ENCODE measurements at regions not wholly inside any gene's neighbourhood (a gene's known extent, or its start where the extent isn't known, plus 50 kb on each side); places are given as distances from the start of the nearest gene placed in this dataset.

DNA sequence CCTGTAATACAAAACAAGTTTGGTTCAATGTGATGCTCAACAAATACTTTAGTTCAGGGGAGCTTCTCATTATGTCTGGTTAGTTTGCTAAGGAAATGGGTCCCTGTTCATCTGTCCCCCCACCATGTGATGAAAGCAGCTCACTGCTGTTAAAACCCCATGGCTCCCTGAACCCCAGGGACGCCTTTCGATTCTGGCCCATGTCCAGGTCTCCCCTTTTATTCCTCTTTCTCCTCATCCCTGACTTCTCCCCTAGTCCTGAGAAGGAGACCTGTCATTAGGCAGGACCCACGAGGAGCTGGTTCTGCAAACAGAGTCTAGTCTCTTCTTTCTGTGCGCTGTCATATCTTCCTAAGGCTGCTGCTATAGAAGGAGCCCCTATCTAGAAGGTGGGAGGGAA, 213.3 kb upstream of the OSR1 start:
- WGBS, 2 donors = 78 to 88% methylated on average over 4 of the region's 4 CpGs
- TF ChIP-seq EP300 (IDR thresholded peaks at IDR 0.05) = no peak
- TF ChIP-seq POLR2A (IDR thresholded peaks at IDR 0.05) = no peak
- TF ChIP-seq, protein P1, sequence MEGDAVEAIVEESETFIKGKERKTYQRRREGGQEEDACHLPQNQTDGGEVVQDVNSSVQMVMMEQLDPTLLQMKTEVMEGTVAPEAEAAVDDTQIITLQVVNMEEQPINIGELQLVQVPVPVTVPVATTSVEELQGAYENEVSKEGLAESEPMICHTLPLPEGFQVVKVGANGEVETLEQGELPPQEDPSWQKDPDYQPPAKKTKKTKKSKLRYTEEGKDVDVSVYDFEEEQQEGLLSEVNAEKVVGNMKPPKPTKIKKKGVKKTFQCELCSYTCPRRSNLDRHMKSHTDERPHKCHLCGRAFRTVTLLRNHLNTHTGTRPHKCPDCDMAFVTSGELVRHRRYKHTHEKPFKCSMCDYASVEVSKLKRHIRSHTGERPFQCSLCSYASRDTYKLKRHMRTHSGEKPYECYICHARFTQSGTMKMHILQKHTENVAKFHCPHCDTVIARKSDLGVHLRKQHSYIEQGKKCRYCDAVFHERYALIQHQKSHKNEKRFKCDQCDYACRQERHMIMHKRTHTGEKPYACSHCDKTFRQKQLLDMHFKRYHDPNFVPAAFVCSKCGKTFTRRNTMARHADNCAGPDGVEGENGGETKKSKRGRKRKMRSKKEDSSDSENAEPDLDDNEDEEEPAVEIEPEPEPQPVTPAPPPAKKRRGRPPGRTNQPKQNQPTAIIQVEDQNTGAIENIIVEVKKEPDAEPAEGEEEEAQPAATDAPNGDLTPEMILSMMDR (IDR thresholded peaks at IDR 0.05) = no peak

DNA sequence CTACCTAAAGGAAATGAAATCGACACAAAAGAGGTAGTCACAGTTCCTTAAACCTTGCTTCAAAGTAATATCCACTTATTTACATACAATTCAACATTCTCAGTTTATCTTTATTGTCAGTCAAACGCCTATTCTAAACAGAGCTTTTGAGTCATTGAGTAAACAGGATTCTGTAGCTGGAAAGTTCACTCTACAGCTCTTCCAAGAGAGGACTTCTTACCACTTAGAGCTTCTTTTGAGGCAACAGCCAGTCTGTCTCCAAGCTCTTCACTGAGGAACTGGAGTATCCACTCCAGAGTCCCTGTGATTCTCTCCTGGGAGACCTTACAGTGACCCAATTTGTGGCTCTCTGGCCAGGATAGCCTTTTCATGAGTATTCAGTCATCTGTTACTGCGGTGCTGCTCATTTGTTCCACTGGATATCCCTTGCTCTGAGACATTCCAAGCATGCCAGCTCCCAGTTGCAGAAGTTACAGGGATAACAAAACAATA, 210.9 kb upstream of the OSR1 start:
- Histone ChIP-seq H3K36me3 (no peaks in the 10 kb centered on the region), H3K4me1 (peaks cover 0 to 3% (median 0%) of the 10 kb centered on the region in 4 donors), H3K4me3 (no peak overlapping the region), H3K27me3 (no peaks in the 10 kb centered on the region), H3K9me3 (no peaks in the 10 kb centered on the region), H3K27ac (no peak overlapping the region)
- TF ChIP-seq POLR2A (IDR thresholded peaks at IDR 0.05) (no peak), EP300 (IDR thresholded peaks at IDR 0.05) (no peak)
- TF ChIP-seq, protein P1 (IDR thresholded peaks at IDR 0.05) = no peak
- DNase-seq (ENCODE audit: low spot score in 2 of 2) = no peak
- 56 to 63% methylated on average over 3 of the region's 3 CpGs for WGBS, 2 donors

More for the DNA sequence above, 213.3 kb upstream of the OSR1 start:
- no peaks in the 10 kb centered on the region for H3K27me3 ChIP-seq
- no peak for DNase-seq (ENCODE audit: low spot score in 2 of 2)
- peaks cover 0 to 13% (median 0%) of the 10 kb centered on the region in 4 donors for H3K4me1 ChIP-seq
- H3K36me3 ChIP-seq = no peaks in the 10 kb centered on the region
- H3K4me3 ChIP-seq = no peak overlapping the region
- no peaks in the 10 kb centered on the region for H3K9me3 ChIP-seq
- no peak overlapping the region for H3K27ac ChIP-seq

DNA sequence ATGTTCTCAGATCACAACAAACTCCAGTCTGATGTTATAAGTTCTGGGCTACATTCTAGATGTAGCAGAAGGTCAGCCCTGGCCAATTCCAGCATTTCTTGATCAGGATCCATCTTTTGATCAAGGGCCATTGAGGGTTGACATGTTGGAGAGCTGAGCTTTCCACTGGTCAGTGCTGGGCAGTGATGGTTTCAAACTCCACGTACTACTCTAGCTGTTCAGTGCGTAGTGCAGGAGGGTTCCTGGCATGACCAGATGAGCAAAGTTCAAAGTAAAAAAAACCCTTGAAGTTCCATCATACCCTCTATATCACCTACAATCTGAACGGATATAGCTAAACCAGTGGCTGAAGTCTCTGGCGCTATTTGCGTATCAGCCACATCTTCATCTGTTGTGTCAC, 210.4 kb upstream of the OSR1 start:
- no peak for DNase-seq (ENCODE audit: low spot score in 2 of 2)
- Histone ChIP-seq H3K27me3 (no peaks in the 10 kb centered on the region), H3K4me3 (no peak overlapping the region), H3K4me1 (no peaks in the 10 kb centered on the region), H3K36me3 (no peaks in the 10 kb centered on the region), H3K27ac (no peak overlapping the region), H3K9me3 (no peaks in the 10 kb centered on the region)
- 97% methylated on average over 5 of the region's 5 CpGs for WGBS, 2 donors
- TF ChIP-seq EP300 (IDR thresholded peaks at IDR 0.05) (no peak), POLR2A (IDR thresholded peaks at IDR 0.05) (no peak)
- TF ChIP-seq, protein P1 (IDR thresholded peaks at IDR 0.05) = no peak

DNA sequence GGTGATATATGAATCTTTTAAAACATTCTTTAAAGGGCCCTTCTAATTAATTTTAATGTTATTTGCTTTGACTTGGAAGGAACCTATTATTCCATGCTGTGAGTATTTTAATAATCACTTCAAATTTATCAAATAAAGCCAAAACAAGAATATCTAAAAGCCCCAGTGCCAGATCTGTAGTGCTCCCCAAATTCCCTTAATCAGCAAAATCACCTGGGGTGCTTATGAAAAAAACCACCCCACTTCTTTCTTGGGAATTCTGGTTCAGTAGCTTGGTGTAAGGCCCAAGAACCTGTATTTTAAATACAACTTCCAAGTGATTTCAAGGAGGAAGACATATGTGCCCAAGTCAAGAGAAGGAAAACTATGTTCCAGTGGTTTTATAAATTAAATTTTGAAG, 202.4 kb upstream of the OSR1 start:
- DNase-seq (ENCODE audit: low spot score in 2 of 2) = no peak
- TF ChIP-seq EP300 (IDR thresholded peaks at IDR 0.05) (no peak), POLR2A (IDR thresholded peaks at IDR 0.05) (no peak)
- TF ChIP-seq, protein P1 (IDR thresholded peaks at IDR 0.05) = no peak

DNA sequence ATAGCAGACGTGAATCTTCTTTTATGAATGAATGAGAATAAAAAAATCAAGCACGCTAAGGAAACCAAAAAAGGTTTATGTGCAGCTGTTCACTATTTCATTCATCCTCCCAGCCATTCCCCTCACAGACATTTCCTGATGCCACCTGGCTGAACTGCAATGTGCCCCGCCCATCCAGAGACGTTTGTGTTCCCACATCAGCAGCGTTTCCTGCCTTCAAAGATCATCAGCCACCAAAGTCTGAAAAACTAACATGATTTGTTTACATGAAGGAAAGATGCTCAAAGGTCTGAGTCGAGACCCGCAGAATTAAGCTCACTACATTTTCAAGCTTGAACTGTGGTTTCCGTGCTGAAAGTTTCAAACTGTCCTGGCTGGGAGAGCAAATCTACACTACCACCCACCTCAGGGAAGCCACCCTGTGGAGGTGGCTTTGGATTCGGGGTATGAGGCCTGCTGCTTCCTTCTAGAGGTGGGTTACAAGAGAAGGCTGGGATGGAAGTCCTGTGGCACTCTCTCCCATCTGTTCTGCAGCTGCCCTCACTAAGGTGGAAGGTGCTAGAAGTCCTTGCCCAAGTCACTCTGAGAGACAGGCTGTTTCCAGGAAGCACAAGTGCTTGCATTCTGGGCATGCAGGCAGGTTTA, 201.3 kb upstream of the OSR1 start:
- H3K9me3 ChIP-seq = no peaks in the 10 kb centered on the region
- H3K4me3 ChIP-seq = no peak overlapping the region
- no peaks in the 10 kb centered on the region for H3K4me1 ChIP-seq
- DNase-seq (ENCODE audit: low spot score in 2 of 2) = no peak
- H3K27ac ChIP-seq = no peak overlapping the region
- TF ChIP-seq POLR2A (IDR thresholded peaks at IDR 0.05) = no peak
- TF ChIP-seq, protein P1 (IDR thresholded peaks at IDR 0.05) = no peak
- 51 to 64% methylated on average over 9 of the region's 9 CpGs for WGBS, 2 donors
- H3K27me3 ChIP-seq = no peaks in the 10 kb centered on the region
- H3K36me3 ChIP-seq = no peaks in the 10 kb centered on the region

More for the DNA sequence above, 202.4 kb upstream of the OSR1 start:
- no peaks in the 10 kb centered on the region for H3K4me1 ChIP-seq
- H3K27me3 ChIP-seq = no peaks in the 10 kb centered on the region
- no peaks in the 10 kb centered on the region for H3K9me3 ChIP-seq
- H3K4me3 ChIP-seq = no peak overlapping the region
- H3K36me3 ChIP-seq = no peaks in the 10 kb centered on the region
- no peak overlapping the region for H3K27ac ChIP-seq
